Dedifferentiated amniotic fluid mesenchymal stem cell (primary cell): ENCODE measurements at regions not wholly inside any gene's neighbourhood (a gene's known extent, or its start where the extent isn't known, plus 50 kb on each side); places are given as distances from the start of the nearest gene placed in this dataset.

Source experiments
- DNase-seq: peaks from one replicate; pipeline ENCODE4 v3.0.0-alpha.2; 2016; ENCODE audit errors: extremely low spot score

GRCh38 chr11:70675697-70676374 lies 277.5 kb downstream of the CTTN start:
- no peak for DNase-seq

GRCh38 chr11:70677232-70677916 lies 279.0 kb downstream of the CTTN start:
- no peak for DNase-seq

GRCh38 chr11:70678931-70679900 lies 280.9 kb downstream of the CTTN start:
- DNase-seq: no peak

GRCh38 chr11:70680781-70681281 lies 282.5 kb downstream of the CTTN start:
- DNase-seq: no peak

- no peak for DNase-seq
Observed at GRCh38 chr11:70682056-70682455, 283.7 kb downstream of the CTTN start.

GRCh38 chr11:70682760-70683159 lies 284.4 kb downstream of the CTTN start:
- no peak for DNase-seq

GRCh38 chr11:70687716-70688115 lies 289.4 kb downstream of the CTTN start:
- DNase-seq: no peak

GRCh38 chr11:70688142-70688541 lies 289.8 kb downstream of the CTTN start:
- no peak for DNase-seq

- DNase-seq: no peak
Observed at GRCh38 chr11:70689764-70690163, 291.4 kb downstream of the CTTN start.

GRCh38 chr11:70692131-70692530 lies 293.8 kb downstream of the CTTN start:
- DNase-seq: no peak

- no peak for DNase-seq
Observed at GRCh38 chr11:70694371-70694770, 296.0 kb downstream of the CTTN start.

- DNase-seq: no peak
Observed at GRCh38 chr11:70695086-70695960, 297.0 kb downstream of the CTTN start.

- no peak for DNase-seq
Observed at GRCh38 chr11:70696076-70696475, 297.7 kb downstream of the CTTN start.

GRCh38 chr11:70696564-70696963 lies 298.2 kb downstream of the CTTN start:
- no peak for DNase-seq

GRCh38 chr11:70697701-70698100 lies 299.4 kb downstream of the CTTN start:
- DNase-seq: no peak

GRCh38 chr11:70698871-70699270 lies 300.5 kb downstream of the CTTN start:
- DNase-seq: no peak

GRCh38 chr11:70699294-70700221 lies 301.2 kb downstream of the CTTN start:
- no peak for DNase-seq

GRCh38 chr11:70700453-70700852 lies 302.1 kb downstream of the CTTN start:
- DNase-seq: no peak

GRCh38 chr11:70700871-70701270 lies 302.5 kb downstream of the CTTN start:
- no peak for DNase-seq

- DNase-seq: no peak
Observed at GRCh38 chr11:70702040-70702648, 303.8 kb downstream of the CTTN start.
